Renal cortex interstitium (tissue), 11 donors: ENCODE measurements at regions not wholly inside any gene's neighbourhood (a gene's known extent, or its start where the extent isn't known, plus 50 kb on each side); places are given as distances from the start of the nearest gene placed in this dataset.

Experiments
- DNase-seq, 11 donors: peaks; one replicate each; pipeline ENCODE4 v3.0.0-alpha.2; 2013; ENCODE audit warnings: low read depth in 9 of 11, low spot score in 4 of 11; ENCODE audit errors: extremely low read depth in 1 of 11

DNA sequence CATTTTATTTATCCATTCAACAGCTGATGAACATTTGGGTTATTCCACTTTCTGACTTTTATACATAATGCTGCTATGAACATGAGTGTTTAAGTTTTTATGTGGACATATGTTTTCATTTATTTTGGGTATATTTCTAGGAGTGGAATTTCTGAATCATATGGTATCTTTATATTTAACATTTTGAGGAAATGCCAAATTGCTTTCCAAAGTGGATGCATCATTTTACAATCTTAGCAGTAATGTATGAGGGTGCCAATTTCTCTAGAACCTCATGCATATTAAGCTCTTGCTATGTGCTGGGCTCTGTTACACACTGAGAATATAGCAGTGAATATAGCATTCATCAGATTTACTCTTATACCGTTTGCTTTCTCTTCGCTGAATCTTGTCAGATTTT is 983.7 kb downstream of the STIM2 start:
- DNase-seq, result no peak

DNA sequence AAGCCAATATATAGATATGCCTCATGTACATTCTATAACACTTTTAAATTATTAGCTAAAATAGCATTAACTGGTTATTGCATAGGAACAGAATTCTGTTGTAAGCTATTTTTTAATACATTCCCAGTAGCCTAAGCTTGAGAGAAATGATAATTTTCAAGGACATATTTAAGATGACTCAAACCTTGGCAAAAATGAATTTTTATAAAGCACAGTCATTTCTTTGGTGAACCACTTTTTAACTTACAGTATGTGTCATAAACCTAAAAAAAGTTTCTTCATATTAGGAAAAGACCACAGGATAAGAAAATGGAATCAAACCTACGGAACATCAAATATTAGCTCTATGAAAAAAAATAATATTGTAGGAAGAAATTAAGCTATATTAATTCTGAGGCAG is 986.3 kb downstream of the STIM2 start:
- no peak for DNase-seq

DNA sequence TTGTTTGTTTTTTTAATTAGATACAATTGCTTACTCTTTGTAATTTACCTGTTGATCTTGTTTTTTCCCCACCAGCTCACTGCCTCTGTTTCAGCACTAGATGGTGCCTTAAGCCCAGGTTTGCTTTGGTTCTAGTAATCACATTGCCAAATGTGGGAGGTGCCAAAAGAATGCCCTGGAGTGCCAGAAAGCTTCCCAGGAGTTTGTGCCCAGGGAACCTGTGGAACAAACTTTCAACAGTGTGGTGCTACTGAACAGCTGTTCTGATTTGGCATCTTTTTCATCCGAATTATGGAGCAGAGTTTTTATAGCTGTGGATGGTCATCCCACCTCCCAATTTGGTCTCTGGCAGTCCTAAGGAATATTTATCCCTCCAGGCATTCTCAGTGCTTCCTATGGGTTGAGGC is 1000.7 kb downstream of the STIM2 start:
- DNase-seq, result peak in 10 of 11 donors; percentile 1 to 11 (median 4)

DNA sequence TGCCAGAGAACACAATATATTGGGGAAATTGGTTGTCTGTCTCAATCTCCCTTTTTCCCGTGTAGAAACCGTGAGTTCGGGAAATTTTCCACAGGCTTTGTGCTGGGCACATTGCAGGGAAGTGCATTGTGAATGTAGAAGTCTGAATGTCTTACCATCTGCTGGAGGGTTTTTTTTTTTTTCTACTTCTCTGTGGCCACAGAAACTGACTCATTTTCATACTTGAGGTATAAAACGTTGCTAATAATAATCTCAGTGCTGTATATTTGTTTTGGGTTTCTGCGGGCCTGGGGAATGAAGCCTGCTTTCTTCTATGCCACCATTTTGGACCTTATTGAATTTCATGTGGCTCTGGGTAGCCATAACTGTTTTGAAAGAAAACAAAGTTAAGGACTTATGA is 1001.2 kb downstream of the STIM2 start:
- no peak for DNase-seq

DNA sequence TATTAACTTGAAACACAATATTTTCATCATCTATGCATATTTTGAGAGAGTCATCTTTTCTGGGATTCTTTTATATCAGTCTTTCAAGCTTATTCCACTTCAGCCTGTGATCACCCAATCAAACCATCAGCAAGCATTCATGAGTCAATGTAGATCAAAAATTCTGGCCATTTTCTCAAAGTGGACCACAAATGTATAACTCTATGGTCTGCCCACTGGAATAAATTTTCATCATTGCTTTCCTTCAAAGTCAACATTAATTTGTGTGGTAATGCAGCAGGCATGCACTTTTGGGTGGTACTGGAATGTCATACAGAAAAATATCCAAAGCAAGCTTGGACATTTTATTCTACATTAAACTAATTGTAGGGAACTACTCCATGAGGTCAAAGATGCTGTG is 1013.0 kb downstream of the STIM2 start:
- no peak for DNase-seq

DNA sequence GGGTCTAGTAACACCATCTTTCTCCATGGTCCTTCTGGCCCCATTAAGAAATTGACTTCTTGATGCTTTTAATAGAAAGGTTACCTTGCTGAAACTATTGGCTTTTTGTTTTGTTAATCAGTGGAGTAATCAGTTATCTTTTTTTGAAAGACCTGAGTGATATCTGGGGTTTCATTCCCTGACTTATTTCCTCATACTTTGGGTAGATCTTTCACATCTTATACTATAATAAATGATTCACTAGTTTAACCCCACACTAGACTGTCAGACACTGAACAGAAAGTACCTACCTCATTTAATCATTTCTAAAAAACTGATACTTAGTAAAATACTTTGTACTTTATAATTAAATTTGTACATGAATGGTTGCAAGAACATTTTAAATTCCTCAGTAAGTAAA is 1021.1 kb downstream of the STIM2 start:
- no peak for DNase-seq

DNA sequence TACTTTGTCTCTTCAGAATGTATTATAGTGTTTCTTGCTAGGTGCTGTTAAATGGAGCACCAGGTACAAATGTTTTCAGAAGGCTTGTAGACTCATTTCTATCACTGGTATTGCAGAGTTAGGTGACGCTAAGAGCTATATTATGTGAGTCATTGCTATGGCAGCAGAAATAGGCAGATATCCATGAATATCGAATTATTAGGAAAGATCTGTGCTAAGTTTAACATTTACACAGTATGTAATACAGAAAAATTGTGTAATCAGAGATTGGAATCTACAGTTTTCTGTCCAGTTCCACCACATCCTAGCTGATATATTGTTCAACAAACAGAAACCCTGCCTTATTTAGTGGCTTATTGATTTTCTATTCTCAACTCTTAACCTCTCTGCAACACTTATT is 1025.5 kb downstream of the STIM2 start:
- no peak for DNase-seq

DNA sequence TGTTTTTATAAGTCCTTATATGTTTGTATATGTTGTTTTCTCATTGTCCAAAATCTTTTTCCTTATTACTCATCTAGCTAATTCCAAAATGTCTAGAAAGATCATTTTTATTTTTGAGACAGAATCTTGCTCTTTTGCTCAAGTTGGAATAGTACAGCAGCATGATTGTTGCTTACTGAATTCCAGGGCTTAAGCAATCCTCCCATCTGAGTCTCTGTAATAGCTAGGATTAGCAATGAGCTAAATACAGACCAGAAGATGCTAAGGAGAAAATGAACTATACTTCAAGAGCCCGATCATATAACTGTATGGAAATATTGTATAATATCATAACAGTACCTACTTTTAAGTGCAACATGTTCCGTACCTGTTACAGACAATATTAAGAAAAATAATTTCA is 1027.0 kb downstream of the STIM2 start:
- DNase-seq, result no peak

DNA sequence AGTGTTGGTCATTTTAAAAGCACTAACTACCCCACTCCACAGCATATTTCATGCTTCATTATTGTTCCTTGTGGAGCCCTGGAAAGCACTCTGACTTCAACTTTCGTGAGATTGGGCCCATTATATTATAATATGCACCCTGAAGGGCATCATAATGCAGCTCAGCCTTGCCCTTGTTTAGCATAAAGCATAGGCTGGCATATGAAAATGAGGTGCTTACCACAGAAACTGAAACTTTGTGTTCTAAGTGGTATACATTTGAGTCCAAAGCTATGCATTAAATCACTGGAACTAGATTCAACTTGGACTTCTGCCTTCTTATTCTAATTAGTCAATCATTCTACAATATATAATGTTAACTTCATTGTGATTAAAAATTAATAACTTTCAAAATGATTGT is 1027.9 kb downstream of the STIM2 start:
- no peak for DNase-seq

DNA sequence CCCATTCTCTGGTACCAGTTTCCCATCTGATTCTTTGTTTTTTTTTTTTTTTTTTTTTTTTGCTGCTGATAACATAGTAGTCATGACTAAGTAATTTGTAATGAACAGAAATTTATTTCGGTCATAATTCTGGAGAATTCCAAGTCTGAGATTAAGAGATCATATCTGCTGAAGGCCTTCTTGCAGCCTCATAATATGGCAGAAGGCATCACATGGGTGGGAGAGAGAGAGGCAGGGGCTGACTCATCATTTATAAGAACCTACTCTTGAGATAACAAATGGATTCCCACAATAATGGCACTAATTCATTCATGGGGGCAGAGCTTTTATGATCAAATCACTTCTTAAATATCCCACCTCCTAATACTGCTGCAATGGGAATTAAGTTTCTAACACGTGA is 1034.3 kb downstream of the STIM2 start:
- no peak for DNase-seq

DNA sequence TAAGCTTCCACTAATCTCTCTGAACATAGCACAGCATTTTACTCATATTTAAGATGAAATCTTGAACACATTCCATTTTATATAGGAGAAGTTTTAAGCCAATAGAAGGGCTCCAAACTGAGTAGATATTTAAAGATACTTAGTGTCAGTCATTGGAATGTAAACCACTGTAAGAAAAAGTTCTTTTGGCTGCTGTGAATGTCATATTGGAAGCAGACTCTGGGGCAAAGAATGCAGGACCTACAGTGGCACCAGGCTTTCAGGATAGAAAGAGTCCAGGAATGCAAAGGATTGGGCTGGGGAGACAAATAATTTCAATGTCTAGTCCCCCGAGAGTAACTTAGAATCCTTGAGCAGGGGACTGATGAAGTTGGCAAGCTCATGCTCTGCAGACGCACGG is 1047.7 kb downstream of the STIM2 start:
- no peak for DNase-seq

DNA sequence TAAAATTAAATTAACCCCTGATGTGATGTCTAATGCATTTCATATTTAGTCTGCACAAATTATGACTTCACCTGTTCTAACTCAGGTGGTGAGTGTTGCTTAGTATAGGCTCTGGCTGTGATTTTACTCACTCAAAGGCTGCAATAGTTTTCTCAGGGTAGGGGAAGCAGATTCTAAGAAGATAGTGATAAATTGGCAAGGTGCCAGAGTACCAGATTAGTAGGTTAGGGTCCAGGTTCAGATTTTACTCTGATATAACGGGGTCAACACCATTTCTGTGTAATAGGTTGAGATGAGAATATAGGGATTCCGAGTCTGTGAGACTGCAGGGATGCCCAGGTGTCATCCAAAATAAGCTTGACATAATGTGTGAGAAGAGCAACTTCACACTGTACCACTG is 1049.6 kb downstream of the STIM2 start:
- no peak for DNase-seq

DNA sequence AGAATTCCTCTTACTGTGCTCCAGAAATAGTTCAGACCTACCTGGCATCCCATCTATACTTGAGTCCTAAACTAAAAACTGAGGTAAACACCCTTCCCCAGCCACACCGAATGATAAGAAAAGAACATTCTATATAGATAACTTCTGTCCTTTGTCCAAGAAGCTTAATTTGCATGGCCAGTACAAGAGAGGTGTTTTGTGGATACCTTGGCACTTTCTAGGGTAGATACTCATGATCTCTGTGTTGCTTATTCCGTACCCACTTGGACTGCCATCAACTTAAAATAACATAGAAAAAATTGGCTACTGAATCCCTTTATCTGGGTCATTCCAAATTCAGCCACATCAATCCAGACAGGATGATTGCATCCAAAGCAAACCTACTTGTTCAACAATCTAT is 1050.4 kb downstream of the STIM2 start:
- DNase-seq, result no peak

DNA sequence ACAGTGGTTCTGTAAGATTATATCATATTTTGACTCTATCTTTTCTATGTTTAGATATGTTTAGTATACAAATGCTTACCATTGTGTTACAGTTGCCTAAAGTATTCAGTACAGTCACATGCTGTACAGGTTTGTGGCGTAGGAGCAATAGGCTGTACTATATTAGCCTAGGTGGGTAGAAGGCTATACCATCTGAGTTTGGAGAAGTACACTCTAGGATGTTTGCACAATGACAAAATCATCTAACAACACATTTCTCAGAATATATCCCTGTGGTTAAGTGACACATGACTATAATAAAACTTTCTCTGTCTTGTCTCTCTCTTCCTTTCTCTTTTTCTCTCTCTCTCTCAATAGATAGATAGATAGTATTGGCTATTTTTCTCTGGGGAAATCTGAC is 1053.1 kb downstream of the STIM2 start:
- DNase-seq, result no peak

DNA sequence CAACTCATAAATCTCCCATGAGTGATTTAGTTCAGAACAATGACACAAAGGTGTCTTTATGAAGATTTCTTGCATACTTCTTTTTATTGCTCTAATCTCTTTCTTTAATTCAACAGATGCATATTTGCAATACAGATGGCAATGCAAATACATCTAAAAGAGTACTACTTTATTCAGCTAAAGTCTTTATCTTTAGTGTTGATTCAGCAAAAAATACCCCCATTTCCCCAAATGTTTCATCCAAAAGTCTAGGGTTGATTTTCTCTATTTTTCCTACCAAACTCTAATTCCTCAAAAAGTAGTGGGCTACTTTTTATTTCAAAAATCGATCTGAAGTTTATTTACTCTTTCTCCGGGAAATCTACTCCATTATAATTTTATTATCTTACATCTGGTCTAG is 1055.2 kb downstream of the STIM2 start:
- DNase-seq, result no peak

DNA sequence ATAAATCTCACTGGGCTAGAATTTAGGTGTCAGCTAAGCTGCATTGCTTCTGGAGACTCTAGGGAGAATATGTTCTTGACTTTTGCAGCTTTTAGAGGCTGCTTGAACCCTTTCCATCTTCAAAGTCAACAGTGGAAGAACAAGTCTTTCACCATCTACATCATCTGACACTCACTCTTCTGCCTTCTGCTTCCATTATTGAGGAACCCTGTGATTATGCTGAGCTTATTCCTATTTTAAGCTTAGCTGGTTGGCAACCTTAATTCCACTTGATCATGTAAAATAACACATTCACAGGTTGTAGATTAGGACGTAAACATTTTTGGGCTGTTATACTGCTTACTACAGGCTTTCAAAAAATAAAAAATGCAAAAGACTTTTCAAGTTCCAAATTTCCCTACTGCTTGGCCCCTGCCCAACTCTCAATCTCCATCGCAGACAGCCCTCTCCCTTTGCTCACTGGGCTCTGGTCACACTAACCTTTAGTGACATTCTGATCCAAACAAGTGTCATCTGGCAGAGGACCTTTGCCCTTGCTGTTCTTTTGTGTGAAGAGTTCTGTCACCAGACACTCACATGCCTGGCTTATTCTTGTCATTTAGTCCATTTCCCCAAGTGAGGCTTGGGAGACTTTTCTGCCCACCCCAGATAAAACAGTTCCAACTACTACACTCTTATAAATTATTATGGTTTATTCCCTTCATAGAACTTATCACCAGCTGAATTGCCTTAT is 1056.0 kb downstream of the STIM2 start:
- no peak for DNase-seq

DNA sequence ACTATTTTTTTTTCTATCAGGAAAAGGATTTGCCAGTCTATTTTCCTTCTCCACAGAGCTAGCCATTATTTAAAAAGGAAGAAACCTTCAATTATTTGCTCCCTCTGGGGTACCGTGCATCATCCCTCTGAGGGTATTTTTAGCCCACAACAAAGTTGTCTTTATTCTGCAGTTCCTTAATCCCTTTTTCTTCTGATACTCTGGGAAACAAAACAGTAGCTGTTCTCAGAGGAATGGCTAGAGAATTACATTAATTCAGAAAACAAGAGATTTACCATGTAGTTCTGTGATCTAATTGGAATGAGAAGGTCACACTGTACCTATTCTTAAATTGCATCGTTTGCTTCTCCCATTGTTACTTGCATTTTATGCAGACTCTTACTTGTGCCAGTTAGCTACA is 1056.7 kb downstream of the STIM2 start:
- no peak for DNase-seq

DNA sequence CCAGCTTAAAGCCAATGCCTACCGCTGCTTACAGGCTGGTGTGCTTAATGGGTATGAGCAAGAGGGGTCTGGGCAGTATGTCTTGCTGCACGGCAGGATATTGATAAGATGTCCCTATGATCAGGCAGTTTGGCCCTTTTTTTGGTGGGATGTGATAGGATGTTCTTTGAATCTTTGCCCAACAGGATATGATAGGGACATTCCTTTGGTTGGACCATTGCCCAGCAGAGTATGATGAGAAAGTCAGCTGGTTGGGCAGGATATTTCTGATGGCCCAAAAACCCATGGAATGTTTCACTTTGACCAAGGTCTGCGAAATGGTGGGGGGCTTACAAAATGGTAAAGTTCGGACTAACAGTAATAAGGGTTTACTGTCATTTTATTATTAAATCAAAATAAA is 1060.6 kb downstream of the STIM2 start:
- no peak for DNase-seq

DNA sequence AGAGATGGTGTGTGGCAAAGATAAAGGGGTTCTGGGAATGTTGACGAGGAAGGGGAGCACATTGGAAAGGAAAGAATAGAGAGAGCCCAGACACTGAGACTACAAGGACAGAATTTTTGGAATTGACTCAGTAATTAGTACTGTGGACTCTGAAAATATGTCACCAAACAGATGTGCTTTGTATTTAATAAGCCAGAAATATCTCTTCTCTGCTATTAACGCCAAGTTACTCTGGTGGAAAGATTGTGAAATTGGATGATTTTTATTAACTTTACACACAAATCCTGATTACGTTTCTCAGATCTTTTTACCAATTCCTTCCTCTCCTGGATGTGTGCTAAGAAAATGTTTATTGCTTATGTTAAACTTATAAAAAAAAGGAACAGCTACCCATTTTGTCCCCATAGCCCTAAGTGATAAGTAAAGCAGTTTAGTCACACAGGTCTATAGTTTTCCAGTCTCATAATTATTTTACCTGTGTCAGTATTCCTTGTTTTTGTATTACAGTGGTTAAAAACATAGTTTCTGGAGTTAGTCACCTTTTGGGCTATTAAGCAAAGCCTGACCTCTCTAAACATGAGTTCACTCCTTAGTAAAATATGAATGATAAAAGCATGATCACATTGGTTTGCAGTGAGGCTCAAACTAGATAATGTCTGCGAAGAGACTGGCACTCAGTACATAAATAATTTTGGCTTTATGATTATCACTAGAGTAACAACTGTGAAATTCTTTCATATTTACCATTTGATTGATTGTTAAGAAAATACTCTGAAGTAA is 1068.3 kb downstream of the STIM2 start:
- no peak for DNase-seq

DNA sequence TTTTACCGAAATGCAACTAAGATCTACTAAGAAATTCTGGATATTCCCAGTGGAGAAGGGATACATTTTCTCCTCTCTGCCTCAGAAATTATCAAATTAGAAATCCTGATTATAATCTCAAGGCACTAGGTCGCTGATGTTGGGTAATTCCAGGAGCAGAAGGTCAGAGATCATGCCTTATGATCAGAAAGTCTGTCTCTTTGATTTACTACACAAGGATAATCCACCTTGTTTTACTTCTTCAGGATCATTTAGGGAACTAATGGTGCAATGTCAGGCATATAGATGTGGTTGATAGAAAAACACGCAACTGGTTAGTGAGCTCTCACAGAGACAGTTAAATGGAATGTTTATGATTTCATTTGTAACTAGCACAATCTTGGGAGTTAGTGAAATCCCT is 1069.7 kb downstream of the STIM2 start:
- no peak for DNase-seq

DNA sequence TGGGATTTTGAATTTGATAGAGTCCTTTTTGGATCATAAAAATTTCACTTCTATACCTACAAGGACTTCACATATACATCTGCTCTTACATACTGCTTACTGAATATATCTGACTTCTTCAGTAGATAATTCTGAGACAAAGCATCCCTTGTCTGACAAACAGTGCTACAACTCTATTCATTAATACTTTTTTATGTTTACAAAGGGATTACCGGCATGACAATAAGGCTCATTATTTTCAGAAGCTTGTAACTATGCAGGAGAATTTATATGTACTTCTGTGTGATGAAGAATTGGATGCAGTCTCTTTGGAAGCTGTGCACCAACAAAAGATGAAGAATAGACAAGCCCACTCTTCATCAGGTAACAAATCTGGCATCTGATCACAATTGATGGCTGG is 1070.3 kb downstream of the STIM2 start:
- DNase-seq, result no peak
